ENCODE measurements at regions not wholly inside any gene's neighbourhood (a gene's known extent, or its start where the extent isn't known, plus 50 kb on each side); places are given as distances from the start of the nearest gene placed in this dataset.
"Not testable (repeated sequence)": the region's sequence is repeated elsewhere in the genome, so short reads cannot be mapped to it uniquely, and the experiment has no call there.

DNA sequence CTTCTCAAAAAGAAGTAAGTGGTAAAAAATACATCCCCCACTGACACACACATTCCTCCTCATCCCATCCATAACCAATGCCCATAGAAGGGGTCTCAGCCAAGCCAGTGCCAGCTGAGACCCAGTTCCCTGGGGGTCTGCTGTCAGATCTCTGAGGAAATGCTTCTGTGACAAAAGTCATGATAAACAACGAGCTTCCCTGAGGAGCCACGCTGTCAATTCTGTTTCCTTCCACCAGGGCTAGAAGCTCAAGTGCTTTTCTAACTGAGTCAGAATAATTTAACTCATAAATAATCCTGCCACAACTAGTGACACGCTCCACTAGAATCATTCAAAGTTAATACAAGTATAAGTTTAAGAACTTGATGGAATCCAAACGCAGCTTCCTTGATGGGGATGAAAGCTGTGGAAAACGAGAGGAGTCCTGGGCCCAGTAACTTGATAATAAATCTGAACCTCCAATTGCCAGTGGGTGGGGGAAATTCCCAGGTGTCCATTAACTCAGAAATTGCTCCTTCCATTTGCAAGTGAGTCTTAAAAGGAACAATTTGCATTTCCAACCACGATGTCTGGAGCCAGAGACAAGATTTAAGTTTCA is 348.7 kb upstream of the LMCD1 start:
- no peak for DNase-seq

DNA sequence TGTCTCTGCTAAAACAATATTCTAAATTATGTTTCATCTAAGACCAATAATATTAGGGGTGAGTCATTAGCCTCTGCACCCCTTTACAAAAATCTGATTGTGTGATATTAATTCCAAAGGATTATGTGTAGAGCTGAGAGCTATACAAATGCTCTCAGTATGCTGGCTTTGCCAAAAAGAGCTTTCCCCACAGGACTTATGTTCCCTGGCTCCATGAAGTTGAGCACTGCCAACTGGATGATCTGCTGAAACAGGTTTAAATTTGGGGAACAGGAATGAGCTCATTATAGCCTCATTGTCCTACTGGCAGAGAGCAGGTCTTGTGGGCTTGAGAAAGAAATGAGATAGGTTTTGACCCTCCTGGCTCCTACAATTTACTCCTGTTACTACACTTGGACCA is 347.8 kb upstream of the LMCD1 start:
- DNase-seq = no peak

DNA sequence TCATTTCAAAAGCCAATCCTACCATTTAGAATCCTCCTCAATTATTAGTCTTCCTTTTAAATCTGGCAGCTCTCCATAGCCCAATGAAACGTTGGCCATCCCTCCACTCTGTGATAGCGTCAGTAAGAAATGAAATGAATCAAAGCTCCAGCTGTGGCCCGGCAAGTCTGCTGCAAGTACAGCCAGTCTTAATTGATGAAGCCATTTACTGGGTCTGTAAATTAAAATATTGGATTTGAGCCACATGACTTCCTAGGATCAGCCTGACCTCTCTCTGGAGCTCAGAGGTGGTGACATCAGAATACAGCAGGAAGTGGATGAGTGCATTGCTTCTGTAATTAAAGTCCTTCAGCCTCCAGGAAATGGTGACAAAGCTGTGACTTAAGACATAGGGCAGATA is 347.0 kb upstream of the LMCD1 start:
- DNase-seq = no peak

DNA sequence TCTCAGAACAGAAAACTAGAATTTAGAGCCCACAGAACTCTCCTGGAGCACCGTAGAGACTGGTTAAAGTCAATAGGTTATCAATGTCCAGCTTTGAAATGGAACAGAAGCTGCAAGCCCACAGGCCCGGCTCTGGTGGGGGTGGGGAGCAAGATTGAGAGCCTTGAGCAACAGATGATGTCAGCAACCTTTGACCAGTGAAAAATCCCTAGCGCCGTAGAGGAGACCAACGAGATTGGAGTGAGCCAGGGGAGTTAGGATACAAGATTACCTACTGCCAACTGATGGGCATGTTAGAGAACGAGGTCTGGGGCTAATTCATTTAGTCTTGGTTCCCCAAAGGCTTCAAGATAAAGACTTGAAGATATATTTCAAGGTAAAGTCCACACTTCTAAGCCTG is 345.5 kb upstream of the LMCD1 start:
- no peak for DNase-seq

DNA sequence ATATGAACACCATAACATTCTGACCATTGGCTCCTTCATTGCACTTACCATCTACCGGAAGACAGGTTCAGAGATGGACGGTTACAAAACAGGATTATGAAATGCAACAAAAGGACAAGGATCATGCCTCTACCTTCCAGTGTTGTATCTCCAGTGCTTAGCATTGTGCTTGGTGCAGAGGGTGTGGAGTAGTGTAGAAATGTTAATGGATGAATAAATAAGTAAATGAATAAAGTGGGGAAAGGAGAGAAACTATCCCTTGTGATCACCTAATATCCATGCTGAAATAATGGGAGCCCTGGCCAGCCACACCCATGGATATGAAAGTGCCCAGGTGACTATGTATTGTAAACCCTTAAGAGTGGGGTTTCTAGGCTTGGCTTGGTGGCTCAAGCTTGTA is 344.8 kb upstream of the LMCD1 start:
- DNase-seq = no peak

DNA sequence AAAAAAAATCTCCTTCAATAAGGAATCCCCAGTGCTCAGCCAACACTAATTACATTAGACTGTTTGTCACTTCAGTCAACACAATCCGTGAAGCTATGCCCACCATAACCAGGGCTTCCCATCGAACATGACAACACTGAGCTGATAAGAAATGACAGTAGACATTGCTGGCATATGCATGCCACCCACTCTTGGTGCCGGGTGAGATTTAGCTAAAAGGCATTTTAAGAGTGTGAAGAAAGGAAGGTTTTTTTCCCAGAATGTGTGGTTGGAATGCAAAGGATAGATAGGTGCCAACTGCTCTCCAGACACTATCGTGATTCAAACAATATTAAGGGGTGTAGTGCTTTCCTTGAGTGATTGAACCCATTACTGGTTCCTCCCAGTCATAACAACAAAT is 344.0 kb upstream of the LMCD1 start:
- DNase-seq = no peak

DNA sequence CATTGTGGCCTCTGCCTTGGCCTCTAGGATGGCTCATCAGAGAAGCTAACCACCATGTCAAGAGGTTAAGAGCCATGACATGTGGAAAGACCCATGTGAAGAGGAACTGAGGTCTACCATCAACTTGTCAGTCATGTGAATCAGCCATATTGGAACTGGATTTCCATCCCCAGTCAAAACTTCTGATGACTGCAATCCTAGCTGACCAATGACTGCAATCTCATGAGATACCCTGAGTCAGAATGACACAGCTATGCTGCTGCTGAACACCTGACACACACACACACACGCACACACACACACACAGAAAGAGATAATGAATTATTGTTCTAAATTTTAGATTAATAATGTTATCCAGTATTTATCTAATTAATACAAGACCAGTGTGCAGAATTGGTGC is 337.5 kb upstream of the LMCD1 start:
- DNase-seq = no peak

DNA sequence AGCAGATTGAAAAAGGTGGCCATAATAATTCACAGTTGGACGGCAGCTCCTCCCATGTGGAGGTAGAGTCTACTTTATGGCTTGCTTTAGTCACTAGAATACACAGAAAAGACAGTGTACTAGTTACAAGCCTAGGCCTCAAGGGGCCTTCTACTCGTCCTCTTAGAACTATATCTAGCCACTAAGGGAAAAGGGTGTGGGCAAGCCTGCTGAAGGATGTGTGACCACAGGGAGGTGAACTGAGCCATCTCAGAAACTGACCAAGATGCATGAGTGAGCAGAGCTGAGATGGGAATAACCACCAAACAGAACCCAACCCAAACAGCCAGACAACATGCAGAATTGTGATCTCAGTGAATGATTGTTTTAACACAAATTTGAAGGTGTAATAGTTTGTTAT is 335.6 kb upstream of the LMCD1 start:
- DNase-seq = no peak

DNA sequence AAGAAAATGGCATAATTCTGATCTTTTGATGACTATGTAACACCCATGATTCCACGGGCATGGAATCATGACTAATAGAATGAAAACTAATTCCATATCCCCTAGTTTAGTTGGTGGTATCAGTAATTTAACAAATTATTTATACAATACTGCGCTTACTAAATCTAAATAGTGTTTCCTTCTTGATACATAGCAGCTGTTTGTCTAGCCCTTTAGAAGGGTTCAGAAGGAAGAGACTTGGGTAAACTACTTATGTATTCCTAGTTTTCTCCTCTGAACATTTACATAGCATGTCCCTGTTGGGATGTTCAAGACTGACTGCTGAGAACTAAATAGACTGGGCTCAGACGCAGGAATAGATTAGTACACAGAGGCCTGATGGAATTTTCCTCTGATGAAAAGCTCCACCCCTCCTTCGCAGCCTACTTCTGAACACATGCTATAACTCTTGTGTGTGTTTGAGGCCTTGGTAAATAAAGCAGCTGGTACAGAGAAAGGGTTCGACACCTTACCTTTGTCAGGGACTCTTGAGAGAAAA is 330.6 kb upstream of the LMCD1 start:
- no peak for DNase-seq

DNA sequence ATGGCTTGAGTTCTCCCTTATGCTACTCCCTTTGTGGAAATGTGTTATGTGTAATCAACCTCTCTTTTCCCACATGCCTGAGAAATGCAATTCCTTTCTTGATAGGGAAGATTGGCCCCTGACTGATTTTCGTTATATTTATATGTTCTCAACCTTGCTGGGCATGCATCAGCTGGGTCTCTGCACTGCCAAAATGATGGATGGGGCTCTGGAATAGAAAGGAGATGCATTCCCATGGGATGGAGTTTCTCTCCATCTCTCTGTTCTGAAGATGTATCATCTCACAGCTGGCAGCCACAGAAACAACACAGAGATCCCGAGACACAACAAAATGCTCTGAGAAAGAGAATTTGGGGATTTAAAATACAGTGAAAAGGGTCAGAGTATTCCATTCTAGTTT is 327.7 kb upstream of the LMCD1 start:
- no peak for DNase-seq

DNA sequence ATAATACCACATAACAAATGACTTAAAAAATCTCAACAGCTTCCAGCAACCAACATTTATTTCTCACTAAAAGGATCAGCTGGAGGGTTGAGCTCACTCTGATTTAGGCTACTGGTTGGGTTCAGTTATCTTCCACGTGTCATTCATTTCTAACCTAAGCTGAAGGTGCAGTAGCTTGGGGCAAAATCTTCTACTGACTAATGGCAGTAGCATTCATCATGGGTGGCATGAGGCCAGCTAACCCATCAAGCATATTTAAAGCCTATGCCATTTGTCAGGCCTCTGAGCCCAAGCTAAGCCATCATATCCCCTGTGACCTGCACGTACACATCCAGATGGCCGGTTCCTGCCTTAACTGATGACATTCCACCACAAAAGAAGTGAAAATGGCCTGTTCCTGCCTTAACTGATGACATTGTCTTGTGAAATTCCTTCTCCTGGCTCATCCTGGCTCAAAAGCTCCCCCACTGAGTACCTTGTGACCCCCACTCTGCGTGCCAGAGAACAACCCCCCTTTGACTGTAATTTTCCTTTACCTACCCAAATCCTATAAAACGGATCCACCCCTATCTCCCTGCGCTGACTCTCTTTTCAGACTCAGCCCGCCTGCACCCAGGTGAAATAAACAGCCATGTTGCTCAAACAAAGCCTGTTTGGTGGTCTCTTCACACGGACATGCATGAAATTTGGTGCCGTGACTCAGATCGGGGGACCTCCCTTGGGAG is 324.7 kb upstream of the LMCD1 start:
- DNase-seq = not testable (repeated sequence)

DNA sequence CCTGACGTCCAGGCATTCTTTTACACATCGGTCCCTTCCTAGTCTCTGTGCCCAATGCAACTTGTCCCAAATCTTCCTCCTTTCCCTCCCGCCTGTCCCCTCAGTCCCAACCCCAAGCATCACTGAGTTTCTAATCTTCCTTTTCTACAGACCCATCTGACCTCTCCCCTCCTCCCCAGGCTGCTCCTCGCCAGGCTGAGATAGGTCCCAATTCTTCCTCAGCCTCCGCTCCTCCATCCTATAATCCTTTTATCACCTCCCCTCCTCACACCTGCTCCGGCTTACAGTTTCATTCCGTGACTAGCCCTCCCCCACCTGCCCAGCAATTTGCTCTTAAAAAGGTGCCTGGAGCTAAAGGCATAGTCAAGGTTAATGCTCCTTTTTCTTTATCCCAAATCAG is 323.1 kb upstream of the LMCD1 start:
- DNase-seq = not testable (repeated sequence)

DNA sequence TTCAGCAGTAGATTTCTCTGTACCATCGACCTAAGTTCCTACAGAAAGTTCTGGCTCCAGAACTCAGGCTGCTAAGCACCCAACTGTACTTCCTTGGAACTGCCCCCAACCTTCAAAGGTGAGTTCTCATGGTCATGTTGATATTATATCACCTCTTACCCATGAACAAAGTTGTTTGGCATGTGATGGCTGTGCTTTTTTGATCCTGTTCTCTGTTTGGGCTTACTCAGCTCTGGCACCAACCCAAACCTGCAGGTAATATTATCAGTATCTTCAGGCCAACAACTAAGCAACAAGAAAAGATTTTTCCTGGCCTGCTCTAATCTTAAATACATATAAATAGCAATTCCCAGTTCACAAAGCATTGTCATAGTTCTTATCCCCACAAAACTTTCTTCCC is 318.7 kb upstream of the LMCD1 start:
- DNase-seq = no peak

DNA sequence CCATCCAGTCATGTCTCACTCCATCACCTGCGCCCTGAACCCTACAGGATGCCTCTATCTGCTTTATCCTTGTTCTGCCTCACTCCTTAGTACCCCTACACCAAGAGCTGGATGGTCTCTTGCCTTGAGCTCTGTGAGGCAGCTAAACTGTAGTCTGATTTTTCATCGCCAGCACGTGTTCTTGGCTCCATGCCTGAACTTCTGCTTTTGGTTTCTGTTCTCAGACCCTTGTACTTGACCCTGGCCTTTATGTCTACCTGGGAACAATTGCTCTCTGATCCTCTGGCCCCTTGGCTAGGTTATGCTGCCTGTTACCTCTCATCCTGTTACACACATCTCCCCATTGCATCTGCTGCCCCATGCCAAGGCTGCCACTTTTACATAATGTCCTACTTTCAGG is 318.0 kb upstream of the LMCD1 start:
- DNase-seq = no peak

DNA sequence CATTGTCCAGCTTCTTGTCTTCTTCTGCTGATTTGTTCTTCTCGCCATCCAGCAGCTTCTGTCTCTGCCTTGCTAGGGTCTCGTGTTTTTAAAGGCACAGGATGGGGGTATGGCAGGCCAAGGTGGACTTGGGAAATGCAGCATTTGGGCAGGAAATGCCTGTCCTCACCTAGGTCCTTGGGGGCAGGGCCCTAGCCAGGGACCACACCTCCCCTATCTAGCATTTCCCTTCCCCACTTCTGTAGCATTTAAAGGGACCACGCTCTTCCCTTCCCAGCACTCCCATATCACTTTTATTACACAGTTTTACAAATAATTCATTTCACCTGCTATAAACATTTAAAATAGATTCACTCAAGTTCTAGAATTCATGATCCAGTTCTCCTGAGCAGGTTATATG is 315.4 kb upstream of the LMCD1 start:
- DNase-seq = no peak

DNA sequence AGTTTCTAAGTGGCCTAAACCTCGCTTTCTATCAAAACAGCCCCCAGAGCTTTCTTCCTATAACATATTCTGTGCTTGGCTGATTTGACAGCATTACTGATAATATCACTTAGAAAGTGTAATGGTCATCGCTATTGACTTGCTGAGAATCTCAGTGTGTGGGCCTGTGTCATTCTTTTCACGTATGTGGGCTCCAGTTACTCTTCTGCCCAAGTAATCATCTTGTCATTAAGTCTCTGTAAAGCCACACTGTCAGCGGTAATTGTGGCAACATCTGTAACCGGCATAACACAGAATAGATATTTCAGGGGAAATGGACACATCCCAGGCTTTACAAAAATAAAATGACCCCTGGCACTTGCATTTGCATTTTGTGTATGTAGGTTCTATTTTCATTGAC is 313.6 kb upstream of the LMCD1 start:
- no peak for DNase-seq

DNA sequence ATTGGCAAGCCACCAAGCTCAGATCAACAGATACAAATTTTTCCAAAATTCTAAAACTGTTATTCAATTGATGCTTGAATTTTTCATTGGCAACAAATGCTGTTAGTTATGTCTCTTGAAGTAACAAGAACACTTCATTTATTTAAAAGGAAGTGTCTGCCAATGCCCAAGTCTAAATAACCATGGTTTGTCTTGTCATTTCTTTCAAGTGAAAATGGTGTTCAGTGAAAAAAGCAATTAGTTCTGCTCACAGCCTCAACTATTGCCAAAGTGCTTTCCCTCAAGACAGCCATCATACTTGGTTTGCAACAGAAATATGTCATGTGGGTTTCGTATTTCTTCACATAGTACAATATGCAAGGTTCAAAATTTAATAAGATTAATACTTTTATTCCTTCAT is 312.6 kb upstream of the LMCD1 start:
- DNase-seq = no peak

DNA sequence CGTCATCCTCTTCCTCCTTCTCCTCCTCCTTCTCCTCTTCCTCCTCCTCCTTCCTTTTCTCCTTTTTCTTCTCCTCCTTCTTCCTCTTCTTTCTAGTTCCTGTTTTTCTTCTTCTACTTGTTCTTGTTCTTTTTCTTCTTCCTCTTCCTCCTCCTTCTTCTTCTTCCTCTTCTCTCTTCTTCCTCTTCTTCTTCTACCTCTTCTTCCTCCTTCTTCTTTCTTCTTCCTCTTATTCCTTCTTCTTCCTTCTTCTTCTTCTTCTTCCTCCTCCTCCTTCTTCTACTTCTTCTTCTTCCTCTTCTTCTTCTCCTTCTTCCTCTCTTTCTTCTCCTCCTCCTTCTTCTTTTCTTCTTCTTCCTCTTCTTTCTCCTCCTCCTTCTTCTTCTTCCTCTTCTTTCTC is 310.2 kb upstream of the LMCD1 start:
- no peak for DNase-seq

DNA sequence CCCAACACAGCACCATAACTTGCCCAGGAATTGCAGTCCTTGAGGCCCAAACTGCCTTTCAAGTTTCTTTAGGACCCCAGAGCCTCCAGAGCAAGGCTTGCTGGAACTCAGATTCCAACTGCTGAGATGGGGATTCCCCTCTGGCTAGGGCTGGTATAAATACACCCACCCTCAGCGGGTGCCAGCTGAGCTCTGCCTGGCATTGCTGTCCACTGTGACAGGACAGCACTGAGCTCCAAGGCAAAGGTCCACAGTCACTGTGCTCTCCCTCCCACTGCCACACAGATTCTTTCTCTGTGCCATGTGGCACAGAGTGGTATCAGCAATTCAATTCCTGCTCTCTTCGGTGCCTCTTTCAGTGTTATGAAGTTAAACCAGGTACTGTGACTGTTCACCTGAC is 304.2 kb upstream of the LMCD1 start:
- DNase-seq = no peak

DNA sequence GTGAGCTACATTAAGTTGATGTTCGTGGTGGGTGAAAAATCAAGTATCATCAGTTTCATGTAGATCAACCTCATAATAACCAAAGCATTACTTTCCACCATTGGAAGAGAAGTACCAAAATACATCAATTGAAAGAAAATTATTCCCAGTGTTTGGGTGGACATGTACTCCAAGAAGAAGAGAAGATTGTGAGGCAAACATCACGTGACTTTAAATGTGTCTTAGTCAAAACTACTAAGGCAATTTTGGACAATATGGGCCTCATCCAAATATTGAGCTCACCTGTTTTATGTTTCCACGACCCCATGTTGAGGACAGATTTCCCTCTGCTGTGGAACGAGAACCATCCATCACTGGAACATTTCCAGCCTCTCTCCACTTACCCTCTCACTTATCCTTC is 303.0 kb upstream of the LMCD1 start:
- no peak for DNase-seq

DNA sequence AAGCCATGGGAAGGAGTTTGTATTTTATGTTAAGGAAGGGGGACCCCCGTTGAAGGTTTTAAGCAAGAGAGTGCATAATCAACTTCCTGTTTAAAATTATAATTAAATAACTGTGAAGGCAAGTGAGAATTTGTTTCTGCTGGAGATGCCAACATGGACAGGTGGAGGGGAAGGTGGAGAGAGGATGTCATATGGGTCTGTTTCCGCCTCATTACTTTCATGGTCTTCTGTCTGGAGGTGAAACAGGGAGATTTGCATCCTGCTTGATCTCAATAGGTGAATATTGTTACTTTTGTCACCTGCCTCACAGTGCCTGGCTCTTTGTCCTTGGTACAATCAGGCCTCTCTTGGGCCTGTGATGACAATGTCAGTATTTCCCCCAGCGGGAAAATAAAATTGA is 300.6 kb upstream of the LMCD1 start:
- no peak for DNase-seq

DNA sequence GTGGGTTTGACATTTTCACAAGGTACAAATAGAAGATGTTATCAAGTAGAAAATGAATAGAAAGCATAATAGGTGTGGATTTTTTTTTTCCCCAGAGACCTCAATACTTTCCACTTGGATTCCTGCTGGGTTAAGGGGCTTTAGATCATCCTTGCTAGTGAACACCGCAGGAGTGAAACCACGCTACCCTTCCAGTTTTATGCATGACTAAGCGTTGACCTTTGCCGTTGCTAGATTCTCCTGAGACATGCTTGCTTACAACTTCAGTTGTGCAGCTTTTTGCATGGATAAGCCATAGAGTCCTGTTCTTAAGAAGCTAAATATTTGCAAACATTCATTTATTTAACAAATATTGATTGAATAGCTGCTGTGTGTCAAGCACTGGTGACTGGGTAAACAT is 299.7 kb upstream of the LMCD1 start:
- no peak for DNase-seq

DNA sequence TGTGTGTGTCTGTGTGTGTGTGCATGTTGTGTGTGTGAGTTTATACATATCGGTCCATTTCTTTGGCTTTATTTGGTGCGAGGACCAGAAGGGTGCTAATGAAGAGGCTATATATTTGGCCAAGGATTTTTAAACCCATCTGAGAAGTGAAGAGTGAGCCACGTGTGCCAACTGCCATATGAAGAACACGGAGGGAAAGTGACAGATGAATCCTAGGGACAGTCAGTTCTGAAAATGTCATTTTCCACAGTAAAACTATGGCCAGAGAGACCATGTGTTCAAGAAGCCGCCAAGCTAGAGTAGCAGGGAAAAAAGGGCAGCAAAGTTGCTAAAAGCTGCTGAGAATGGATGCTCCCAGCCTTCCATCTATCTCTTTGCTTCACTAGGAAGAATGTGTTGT is 297.3 kb upstream of the LMCD1 start:
- DNase-seq = no peak

DNA sequence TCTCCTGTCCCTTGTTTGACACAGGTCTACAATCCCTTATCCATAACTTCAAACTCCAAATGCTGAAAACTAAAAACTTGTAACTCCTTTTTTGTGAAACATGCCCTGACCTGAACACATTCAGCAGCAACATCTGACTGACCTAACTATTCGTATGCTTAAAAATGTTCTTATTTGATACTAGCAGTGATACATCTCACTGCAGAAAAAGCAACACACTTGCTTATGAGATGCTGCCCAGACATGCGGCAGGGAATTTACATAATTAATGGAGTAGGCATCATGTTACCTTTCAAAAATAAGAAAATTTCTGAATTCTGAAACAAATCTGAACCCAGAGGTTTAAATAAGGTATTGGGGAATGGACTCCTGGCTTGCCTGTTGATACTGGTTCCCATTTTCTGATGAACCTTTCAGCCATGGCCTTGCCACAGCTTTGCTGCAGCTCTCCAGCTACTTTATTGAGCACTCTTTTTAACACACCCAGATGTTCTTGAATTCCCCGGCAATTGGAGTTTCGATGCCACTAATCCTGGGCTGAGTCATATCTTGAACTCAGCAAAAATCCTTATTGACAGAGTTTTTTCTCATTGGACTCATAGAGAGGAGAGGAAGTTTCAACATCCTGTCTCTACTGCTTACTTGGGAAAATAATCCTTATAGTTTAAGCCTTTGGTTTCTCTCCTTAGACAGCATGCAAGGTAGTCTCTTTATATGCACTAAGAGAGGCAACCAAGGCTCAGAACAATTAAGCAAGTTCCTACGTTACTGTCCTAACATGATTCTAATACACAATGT is 296.6 kb upstream of the LMCD1 start:
- DNase-seq = no peak

All from activated gamma-delta T cell (primary cell).